HEK293 (cell line): ENCODE measurements at regions not wholly inside any gene's neighbourhood (a gene's known extent, or its start where the extent isn't known, plus 50 kb on each side); places are given as distances from the start of the nearest gene placed in this dataset.
A peak's percentile ranks its signal among the peaks of the same experiment; 100 is the strongest.

Experiments
- CTCF ChIA-PET: fragments of 350-600 bp; formaldehyde crosslinking; extraction: SDS; loops from one replicate; lab custom pipeline; 2021; ENCODE audit warnings: antibody characterized with exemption; lab: Yijun Ruan, JAX
- POLR2A ChIA-PET: fragments of 300-600 bp; formaldehyde crosslinking; extraction: SDS; loops from one replicate; lab custom pipeline; 2020; ENCODE audit warnings: antibody characterized with exemption, inconsistent platforms; lab: Yijun Ruan, JAX
- H3K27ac ChIP-seq: fragments of 200-500 bp; sonication (Bioruptor generic); 2 replicates; pipeline ENCODE4 v1.5.1; 2014; ENCODE audit warnings: low read depth, low read length, control low read depth, inconsistent platforms; ENCODE audit errors: extremely low read depth
- H3K36me3 ChIP-seq, 2 experiments: fragments of 200-500 bp in 1 of 2; sonication (Bioruptor generic) in 1 of 2; 1 replicate in 1 of 2; 2 replicates in 1 of 2; pipeline ENCODE4 v1.5.1; 2014 to 2017; ENCODE audit warnings: inconsistent platforms in 2 of 2, low read length in 2 of 2; ENCODE audit not compliant: control insufficient read depth in 2 of 2, insufficient read depth in 1 of 2
- H3K4me1 ChIP-seq: fragments of 200-500 bp; sonication (Bioruptor generic); 2 replicates; pipeline ENCODE4 v1.5.1; 2014; ENCODE audit warnings: mild to moderate bottlenecking, low read length, inconsistent platforms; ENCODE audit not compliant: control insufficient read depth, insufficient read depth
- H3K4me3 ChIP-seq: 2 replicates; pipeline ENCODE4 v1.5.1; 2011; ENCODE audit warnings: low read depth, mild to moderate bottlenecking, control low read depth, low read length, moderate library complexity
- H3K9me3 ChIP-seq: fragments of 200-500 bp; sonication (Bioruptor generic); 2 replicates; pipeline ENCODE4 v1.5.1; 2014; ENCODE audit warnings: low read depth, low read length, inconsistent platforms; ENCODE audit not compliant: control insufficient read depth, insufficient read depth
- FEZF1 ChIP-seq: fragments of 450-650 bp; formaldehyde crosslinking; IDR thresholded peaks from 2 replicates; pipeline ENCODE4 v1.5.1; 2016; ENCODE audit warnings: missing biosample characterization, missing genetic modification characterization
- KLF10 ChIP-seq: fragments of 450-650 bp; IDR thresholded peaks from 2 replicates; pipeline ENCODE4 v1.5.1; 2018; ENCODE audit warnings: missing biosample characterization, mild to moderate bottlenecking, missing genetic modification characterization
- KLF16 ChIP-seq: fragments of 450-650 bp; formaldehyde crosslinking; IDR thresholded peaks from 2 replicates; pipeline ENCODE4 v1.5.1; 2017; ENCODE audit warnings: missing biosample characterization, missing genetic modification characterization
- TCF7L2 ChIP-seq: IDR thresholded peaks from 2 replicates; pipeline ENCODE4 v1.6.1; 2011; ENCODE audit warnings: low read depth, mild to moderate bottlenecking, inconsistent platforms, low read length, moderate library complexity, borderline replicate concordance
- ZBTB11 ChIP-seq: fragments of 450-650 bp; formaldehyde crosslinking; conservative IDR thresholded peaks from 2 replicates; pipeline ENCODE4 v1.5.1; 2016; ENCODE audit warnings: low read depth, missing biosample characterization, missing genetic modification characterization
- ZNF112 ChIP-seq: fragments of 450-650 bp; formaldehyde crosslinking; IDR thresholded peaks from 2 replicates; pipeline ENCODE4 v1.5.0; 2017; ENCODE audit warnings: missing biosample characterization, missing genetic modification characterization
- ZNF138 ChIP-seq: fragments of 450-650 bp; formaldehyde crosslinking; IDR thresholded peaks from 2 replicates; pipeline ENCODE4 v1.5.1; 2016; ENCODE audit warnings: missing biosample characterization, missing genetic modification characterization, borderline replicate concordance
- ZNF18 ChIP-seq: fragments of 450-650 bp; formaldehyde crosslinking; IDR thresholded peaks from 2 replicates; pipeline ENCODE4 v1.5.1; 2016; ENCODE audit warnings: missing biosample characterization, missing genetic modification characterization
- ZNF184 ChIP-seq: fragments of 450-650 bp; IDR thresholded peaks from 2 replicates; pipeline ENCODE4 v1.5.1; 2018; ENCODE audit warnings: missing biosample characterization, mild to moderate bottlenecking, missing genetic modification characterization
- ZNF202 ChIP-seq: fragments of 450-650 bp; formaldehyde crosslinking; IDR thresholded peaks from 2 replicates; pipeline ENCODE4 v1.5.1; 2016; ENCODE audit warnings: missing biosample characterization, missing genetic modification characterization, borderline replicate concordance
- ZNF280D ChIP-seq: fragments of 450-650 bp; formaldehyde crosslinking; IDR thresholded peaks from 2 replicates; pipeline ENCODE4 v1.5.1; 2016; ENCODE audit warnings: missing biosample characterization, missing genetic modification characterization
- ZNF302 ChIP-seq: fragments of 450-650 bp; formaldehyde crosslinking; IDR thresholded peaks from 2 replicates; pipeline ENCODE4 v1.5.1; 2016; ENCODE audit warnings: missing biosample characterization, missing genetic modification characterization, low read depth
- ZNF48 ChIP-seq: fragments of 450-650 bp; formaldehyde crosslinking; IDR thresholded peaks from 2 replicates; pipeline ENCODE4 v1.5.1; 2016; ENCODE audit warnings: missing biosample characterization, missing genetic modification characterization
- ZNF560 ChIP-seq: fragments of 450-650 bp; formaldehyde crosslinking; IDR thresholded peaks from 2 replicates; pipeline ENCODE4 v1.5.1; 2017; ENCODE audit warnings: missing biosample characterization, missing genetic modification characterization, borderline replicate concordance
- ZNF561 ChIP-seq: fragments of 450-650 bp; IDR thresholded peaks from 2 replicates; pipeline ENCODE4 v1.5.1; 2018; ENCODE audit warnings: missing biosample characterization, missing genetic modification characterization, borderline replicate concordance
- ZNF623 ChIP-seq: fragments of 450-650 bp; formaldehyde crosslinking; IDR thresholded peaks from 2 replicates; pipeline ENCODE4 v1.5.1; 2016; ENCODE audit warnings: missing biosample characterization, missing genetic modification characterization
- ZNF791 ChIP-seq: fragments of 450-650 bp; formaldehyde crosslinking; IDR thresholded peaks from 2 replicates; pipeline ENCODE4 v1.5.1; 2016; ENCODE audit warnings: missing biosample characterization, missing genetic modification characterization
- ZNF792 ChIP-seq: fragments of 450-650 bp; formaldehyde crosslinking; IDR thresholded peaks from 2 replicates; pipeline ENCODE4 v1.5.1; 2016; ENCODE audit warnings: missing biosample characterization, missing genetic modification characterization
- TF ChIP-seq, protein P1 (sequence below): fragments of 450-650 bp; IDR thresholded peaks from 2 replicates; pipeline ENCODE4 v1.5.1; 2018; ENCODE audit warnings: missing biosample characterization, mild to moderate bottlenecking, missing genetic modification characterization
- TF ChIP-seq, protein P2 (sequence below): fragments of 450-650 bp; formaldehyde crosslinking; IDR thresholded peaks from 2 replicates; pipeline ENCODE4 v1.5.1; 2017; ENCODE audit warnings: missing biosample characterization, missing genetic modification characterization
- TF ChIP-seq, protein P3 (sequence below): fragments of 450-650 bp; formaldehyde crosslinking; IDR thresholded peaks from 2 replicates; pipeline ENCODE4 v1.5.1; 2016; ENCODE audit warnings: missing biosample characterization, missing genetic modification characterization

DNA sequence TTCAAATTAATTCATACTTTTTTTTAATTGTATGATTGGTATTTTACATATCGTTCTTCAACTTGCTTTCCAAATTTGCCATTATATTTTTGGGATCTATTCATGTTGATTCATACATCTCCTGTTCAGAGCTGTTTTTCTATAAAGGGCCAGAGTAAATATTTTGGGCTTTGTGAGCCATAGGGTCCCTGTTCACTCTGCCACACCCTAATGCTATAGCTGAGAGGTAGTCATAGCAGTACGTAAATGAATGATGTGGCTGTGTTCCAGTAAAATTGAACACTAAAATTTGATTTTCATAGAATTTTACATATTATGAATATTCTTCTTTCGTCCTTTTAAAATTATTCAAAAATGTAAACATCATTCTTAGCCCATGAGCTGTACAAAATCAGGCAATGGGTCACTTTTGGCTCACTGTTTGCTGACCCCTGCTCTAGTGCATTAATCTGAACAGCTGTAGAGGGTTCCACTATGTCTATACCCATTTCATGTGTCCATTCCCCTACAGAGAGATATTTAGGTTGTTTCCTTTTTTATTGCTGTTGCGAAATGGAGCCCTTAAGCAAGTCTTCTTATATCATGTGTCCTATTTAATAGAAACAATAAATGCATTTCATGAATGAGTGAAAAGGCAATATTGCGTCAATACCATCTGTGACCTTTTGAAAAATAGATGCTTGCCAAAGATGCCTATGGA, 136.4 kb upstream of the SALL4 start:
- no peak overlapping the region for H3K4me3 ChIP-seq
- ChIA-PET POLR2A (no interaction called here), CTCF (no interaction called here)
- peaks cover 6% of the 10 kb centered on the region; the same call in 1 of the 2 replicates for H3K4me1 ChIP-seq
- no peaks in the 10 kb centered on the region for H3K36me3 ChIP-seq
- H3K9me3 ChIP-seq, result no peaks in the 10 kb centered on the region
- no peak overlapping the region for H3K27ac ChIP-seq
- TF ChIP-seq ZNF560 (tag by site-specific recombination) (no peak), ZNF623 (no peak), KLF10 (no peak), ZNF138 (no peak), TCF7L2 (no peak), KLF16 (peak; percentile 38; the same call in 1 of the 2 replicates), ZNF280D (tag by site-specific recombination) (no peak), ZNF202 (no peak), ZNF302 (tag by site-specific recombination) (no peak), ZNF792 (tag by site-specific recombination) (no peak), ZNF184 (no peak), FEZF1 (tag by site-specific recombination) (no peak), ZNF48 (no peak), ZNF791 (tag by site-specific recombination) (no peak), ZNF18 (tag by site-specific recombination) (no peak), ZBTB11 (tag by site-specific recombination) (no peak), ZNF561 (0 out of 2 replicates have a peak, but pooled peaks have one; percentile 15), ZNF112 (tag by site-specific recombination) (no peak)
- TF ChIP-seq, protein P1, sequence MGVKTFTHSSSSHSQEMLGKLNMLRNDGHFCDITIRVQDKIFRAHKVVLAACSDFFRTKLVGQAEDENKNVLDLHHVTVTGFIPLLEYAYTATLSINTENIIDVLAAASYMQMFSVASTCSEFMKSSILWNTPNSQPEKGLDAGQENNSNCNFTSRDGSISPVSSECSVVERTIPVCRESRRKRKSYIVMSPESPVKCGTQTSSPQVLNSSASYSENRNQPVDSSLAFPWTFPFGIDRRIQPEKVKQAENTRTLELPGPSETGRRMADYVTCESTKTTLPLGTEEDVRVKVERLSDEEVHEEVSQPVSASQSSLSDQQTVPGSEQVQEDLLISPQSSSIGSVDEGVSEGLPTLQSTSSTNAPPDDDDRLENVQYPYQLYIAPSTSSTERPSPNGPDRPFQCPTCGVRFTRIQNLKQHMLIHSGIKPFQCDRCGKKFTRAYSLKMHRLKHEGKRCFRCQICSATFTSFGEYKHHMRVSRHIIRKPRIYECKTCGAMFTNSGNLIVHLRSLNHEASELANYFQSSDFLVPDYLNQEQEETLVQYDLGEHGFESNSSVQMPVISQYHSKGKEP (tag by site-specific recombination), result peak; percentile 30; the same call in 1 of the 2 replicates
- TF ChIP-seq, protein P2, sequence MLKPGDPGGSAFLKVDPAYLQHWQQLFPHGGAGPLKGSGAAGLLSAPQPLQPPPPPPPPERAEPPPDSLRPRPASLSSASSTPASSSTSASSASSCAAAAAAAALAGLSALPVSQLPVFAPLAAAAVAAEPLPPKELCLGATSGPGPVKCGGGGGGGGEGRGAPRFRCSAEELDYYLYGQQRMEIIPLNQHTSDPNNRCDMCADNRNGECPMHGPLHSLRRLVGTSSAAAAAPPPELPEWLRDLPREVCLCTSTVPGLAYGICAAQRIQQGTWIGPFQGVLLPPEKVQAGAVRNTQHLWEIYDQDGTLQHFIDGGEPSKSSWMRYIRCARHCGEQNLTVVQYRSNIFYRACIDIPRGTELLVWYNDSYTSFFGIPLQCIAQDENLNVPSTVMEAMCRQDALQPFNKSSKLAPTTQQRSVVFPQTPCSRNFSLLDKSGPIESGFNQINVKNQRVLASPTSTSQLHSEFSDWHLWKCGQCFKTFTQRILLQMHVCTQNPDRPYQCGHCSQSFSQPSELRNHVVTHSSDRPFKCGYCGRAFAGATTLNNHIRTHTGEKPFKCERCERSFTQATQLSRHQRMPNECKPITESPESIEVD (tag by site-specific recombination), result 0 out of 2 replicates have a peak, but pooled peaks have one; percentile 24
- TF ChIP-seq, protein P3, sequence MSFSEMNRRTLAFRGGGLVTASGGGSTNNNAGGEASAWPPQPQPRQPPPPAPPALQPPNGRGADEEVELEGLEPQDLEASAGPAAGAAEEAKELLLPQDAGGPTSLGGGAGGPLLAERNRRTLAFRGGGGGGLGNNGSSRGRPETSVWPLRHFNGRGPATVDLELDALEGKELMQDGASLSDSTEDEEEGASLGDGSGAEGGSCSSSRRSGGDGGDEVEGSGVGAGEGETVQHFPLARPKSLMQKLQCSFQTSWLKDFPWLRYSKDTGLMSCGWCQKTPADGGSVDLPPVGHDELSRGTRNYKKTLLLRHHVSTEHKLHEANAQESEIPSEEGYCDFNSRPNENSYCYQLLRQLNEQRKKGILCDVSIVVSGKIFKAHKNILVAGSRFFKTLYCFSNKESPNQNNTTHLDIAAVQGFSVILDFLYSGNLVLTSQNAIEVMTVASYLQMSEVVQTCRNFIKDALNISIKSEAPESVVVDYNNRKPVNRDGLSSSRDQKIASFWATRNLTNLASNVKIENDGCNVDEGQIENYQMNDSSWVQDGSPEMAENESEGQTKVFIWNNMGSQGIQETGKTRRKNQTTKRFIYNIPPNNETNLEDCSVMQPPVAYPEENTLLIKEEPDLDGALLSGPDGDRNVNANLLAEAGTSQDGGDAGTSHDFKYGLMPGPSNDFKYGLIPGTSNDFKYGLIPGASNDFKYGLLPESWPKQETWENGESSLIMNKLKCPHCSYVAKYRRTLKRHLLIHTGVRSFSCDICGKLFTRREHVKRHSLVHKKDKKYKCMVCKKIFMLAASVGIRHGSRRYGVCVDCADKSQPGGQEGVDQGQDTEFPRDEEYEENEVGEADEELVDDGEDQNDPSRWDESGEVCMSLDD (tag by site-specific recombination), result no peak
